Nephron progenitor cell (in vitro differentiated cells): ENCODE measurements at regions not wholly inside any gene's neighbourhood (a gene's known extent, or its start where the extent isn't known, plus 50 kb on each side); places are given as distances from the start of the nearest gene placed in this dataset.
A peak's percentile ranks its signal among the peaks of the same experiment; 100 is the strongest.

ENCODE experiments used
- DNase-seq: peaks from one replicate; pipeline ENCODE4 v3.0.0; 2021
- H3K27ac Mint-ChIP-seq: 2 replicates; pipeline ENCODE4 v1.8.0; 2021; ENCODE audit warnings: mild to moderate bottlenecking, moderate library complexity, mixed read lengths
- H3K27me3 Mint-ChIP-seq: 2 replicates; pipeline ENCODE4 v1.8.0; 2021; ENCODE audit warnings: mild to moderate bottlenecking, low read depth, mixed read lengths; ENCODE audit not compliant: poor library complexity
- H3K36me3 Mint-ChIP-seq: 2 replicates; pipeline ENCODE4 v1.8.0; 2021; ENCODE audit warnings: low read depth, mixed read lengths
- H3K4me1 Mint-ChIP-seq: 2 replicates; pipeline ENCODE4 v1.8.0; 2021; ENCODE audit warnings: mixed read lengths
- H3K4me3 Mint-ChIP-seq: 2 replicates; pipeline ENCODE4 v1.8.0; 2021; ENCODE audit warnings: mild to moderate bottlenecking, moderate library complexity, mixed read lengths
- H3K9me3 Mint-ChIP-seq: 2 replicates; pipeline ENCODE4 v1.8.0; 2021; ENCODE audit warnings: mild to moderate bottlenecking, moderate library complexity, mixed read lengths
- TF ChIP-seq, protein P1 (sequence below): fragments of 200-600 bp; sonication (generic); IDR thresholded peaks from 2 replicates; pipeline ENCODE4 v1.5.0; 2021; ENCODE audit warnings: antibody characterized with exemption

- Mint-ChIP-seq H3K4me1 (peaks cover 42% of the 10 kb centered on the region), H3K27me3 (peaks cover 4% of the 10 kb centered on the region), H3K36me3 (no peaks in the 10 kb centered on the region), H3K4me3 (no peak overlapping the region), H3K27ac (no peak overlapping the region), H3K9me3 (peaks cover 4% of the 10 kb centered on the region)
- DNase-seq: peak; percentile 47
- TF ChIP-seq, protein P1, sequence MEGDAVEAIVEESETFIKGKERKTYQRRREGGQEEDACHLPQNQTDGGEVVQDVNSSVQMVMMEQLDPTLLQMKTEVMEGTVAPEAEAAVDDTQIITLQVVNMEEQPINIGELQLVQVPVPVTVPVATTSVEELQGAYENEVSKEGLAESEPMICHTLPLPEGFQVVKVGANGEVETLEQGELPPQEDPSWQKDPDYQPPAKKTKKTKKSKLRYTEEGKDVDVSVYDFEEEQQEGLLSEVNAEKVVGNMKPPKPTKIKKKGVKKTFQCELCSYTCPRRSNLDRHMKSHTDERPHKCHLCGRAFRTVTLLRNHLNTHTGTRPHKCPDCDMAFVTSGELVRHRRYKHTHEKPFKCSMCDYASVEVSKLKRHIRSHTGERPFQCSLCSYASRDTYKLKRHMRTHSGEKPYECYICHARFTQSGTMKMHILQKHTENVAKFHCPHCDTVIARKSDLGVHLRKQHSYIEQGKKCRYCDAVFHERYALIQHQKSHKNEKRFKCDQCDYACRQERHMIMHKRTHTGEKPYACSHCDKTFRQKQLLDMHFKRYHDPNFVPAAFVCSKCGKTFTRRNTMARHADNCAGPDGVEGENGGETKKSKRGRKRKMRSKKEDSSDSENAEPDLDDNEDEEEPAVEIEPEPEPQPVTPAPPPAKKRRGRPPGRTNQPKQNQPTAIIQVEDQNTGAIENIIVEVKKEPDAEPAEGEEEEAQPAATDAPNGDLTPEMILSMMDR: peak; percentile 65
Measured at GRCh38 chr18:32552421-32553030, 81.8 kb upstream of the GAREM1 start.

DNA sequence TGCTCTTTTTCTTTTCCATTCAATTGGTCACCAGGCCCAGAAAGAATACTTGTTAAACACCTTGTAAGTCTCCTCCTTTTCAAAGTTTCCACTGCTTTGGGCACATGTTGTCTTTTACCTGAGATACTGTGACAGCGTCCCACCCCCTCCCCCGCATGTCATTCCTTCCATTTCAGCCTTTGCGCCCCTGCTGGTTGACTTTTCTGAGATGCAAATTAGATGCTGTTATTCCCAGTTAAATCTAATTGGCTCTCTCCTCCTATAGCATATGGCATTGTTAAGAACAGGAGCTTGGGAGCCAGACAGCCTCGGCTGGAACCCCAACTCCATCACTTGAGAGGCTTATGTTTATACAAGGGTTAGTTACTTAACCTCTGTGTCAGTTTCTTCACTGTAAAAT lies 80.3 kb upstream of the GAREM1 start:
- H3K4me3 Mint-ChIP-seq: no peak overlapping the region
- H3K27ac Mint-ChIP-seq: no peak overlapping the region
- TF ChIP-seq, protein P1: peak; percentile 9
- peaks cover 4% of the 10 kb centered on the region for H3K9me3 Mint-ChIP-seq
- H3K27me3 Mint-ChIP-seq: peaks cover 4% of the 10 kb centered on the region
- peaks cover 48% of the 10 kb centered on the region for H3K4me1 Mint-ChIP-seq
- H3K36me3 Mint-ChIP-seq: no peaks in the 10 kb centered on the region
- peak; percentile 16 for DNase-seq

GRCh38 chr18:32549248-32550110 lies 78.8 kb upstream of the GAREM1 start:
- H3K4me3 Mint-ChIP-seq: no peak overlapping the region
- H3K36me3 Mint-ChIP-seq: no peaks in the 10 kb centered on the region
- no peaks in the 10 kb centered on the region for H3K9me3 Mint-ChIP-seq
- peak; percentile 61 for DNase-seq
- TF ChIP-seq, protein P1: peak; percentile 88
- no peaks in the 10 kb centered on the region for H3K27me3 Mint-ChIP-seq
- peaks cover 43% of the 10 kb centered on the region for H3K4me1 Mint-ChIP-seq
- no peak overlapping the region for H3K27ac Mint-ChIP-seq

- H3K9me3 Mint-ChIP-seq: no peaks in the 10 kb centered on the region
- H3K27ac Mint-ChIP-seq: no peak overlapping the region
- H3K27me3 Mint-ChIP-seq: no peaks in the 10 kb centered on the region
- TF ChIP-seq, protein P1: no peak
- H3K4me1 Mint-ChIP-seq: peaks cover 39% of the 10 kb centered on the region
- no peaks in the 10 kb centered on the region for H3K36me3 Mint-ChIP-seq
- DNase-seq: no peak
- no peak overlapping the region for H3K4me3 Mint-ChIP-seq
Measured at GRCh38 chr18:32548688-32549087, 78.0 kb upstream of the GAREM1 start.

DNA sequence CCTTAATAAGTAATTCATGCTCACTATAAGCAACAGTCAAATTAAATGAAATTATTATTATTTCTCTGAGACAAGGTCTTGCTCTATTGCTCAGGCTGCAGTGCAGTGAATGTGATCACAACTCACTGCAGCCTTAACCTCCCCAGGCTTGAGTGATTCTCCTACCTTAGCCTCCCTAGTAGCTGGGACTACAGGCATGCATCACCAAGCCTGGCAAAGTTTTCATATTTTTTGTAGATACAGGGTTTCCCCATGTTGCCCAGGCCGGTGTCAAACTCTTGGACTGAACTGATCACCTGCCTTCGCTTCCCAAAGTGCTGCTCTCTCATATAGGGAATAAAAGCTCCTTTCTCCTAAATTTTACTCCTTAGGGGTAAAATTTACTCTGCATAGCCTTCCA lies 74.9 kb upstream of the GAREM1 start:
- no peak for DNase-seq
- Mint-ChIP-seq H3K4me1 (peaks cover 28% of the 10 kb centered on the region), H3K27ac (no peak overlapping the region), H3K4me3 (no peak overlapping the region), H3K27me3 (no peaks in the 10 kb centered on the region), H3K9me3 (no peaks in the 10 kb centered on the region), H3K36me3 (no peaks in the 10 kb centered on the region)
- TF ChIP-seq, protein P1: no peak
